ENCODE measurements at regions not wholly inside any gene's neighbourhood (a gene's known extent, or its start where the extent isn't known, plus 50 kb on each side); places are given as distances from the start of the nearest gene placed in this dataset.

GRCh38 chr12:34206061-34206785 is 183.9 kb downstream of the ALG10 start:
- no peaks in the 10 kb centered on the region for H3K9me3 ChIP-seq
- no peak overlapping the region for H3K27ac ChIP-seq
- no peaks in the 10 kb centered on the region for H3K27me3 ChIP-seq (ENCODE audit: low read depth)
- H3K4me1 ChIP-seq, result no peaks in the 10 kb centered on the region
- H3K4me3 ChIP-seq, result no peak overlapping the region
- no peak for TF ChIP-seq CTCF (IDR thresholded peaks at IDR 0.05)
- DNase-seq (no peak), ATAC-seq (no peak)
- intact Hi-C loops (cut with DNase I), result no loop called here
- H3K36me3 ChIP-seq, result no peaks in the 10 kb centered on the region

- Histone ChIP-seq H3K9me3 (no peaks in the 10 kb centered on the region), H3K27ac (no peak overlapping the region), H3K27me3 (ENCODE audit: low read depth) (no peaks in the 10 kb centered on the region), H3K4me1 (no peaks in the 10 kb centered on the region), H3K36me3 (no peaks in the 10 kb centered on the region), H3K4me3 (no peak overlapping the region)
- DNase-seq (no peak), ATAC-seq (no peak)
- TF ChIP-seq CTCF (IDR thresholded peaks at IDR 0.05), result no peak
- intact Hi-C loops (cut with DNase I), result no loop called here
Observed at GRCh38 chr12:34207858-34208257, 185.6 kb downstream of the ALG10 start.

GRCh38 chr12:34208331-34209258 is 186.3 kb downstream of the ALG10 start:
- H3K27me3 ChIP-seq (ENCODE audit: low read depth), result no peaks in the 10 kb centered on the region
- H3K36me3 ChIP-seq, result no peaks in the 10 kb centered on the region
- intact Hi-C loops (cut with DNase I), result no loop called here
- no peak overlapping the region for H3K27ac ChIP-seq
- TF ChIP-seq CTCF (IDR thresholded peaks at IDR 0.05), result no peak
- H3K4me1 ChIP-seq, result no peaks in the 10 kb centered on the region
- DNase-seq, result no peak
- no peak overlapping the region for H3K4me3 ChIP-seq
- no peaks in the 10 kb centered on the region for H3K9me3 ChIP-seq
- no peak for ATAC-seq

GRCh38 chr12:34209259-34209835 is 187.1 kb downstream of the ALG10 start:
- intact Hi-C loops (cut with DNase I), result no loop called here
- Histone ChIP-seq H3K27me3 (ENCODE audit: low read depth) (no peaks in the 10 kb centered on the region), H3K4me1 (no peaks in the 10 kb centered on the region), H3K36me3 (no peaks in the 10 kb centered on the region), H3K4me3 (no peak overlapping the region), H3K27ac (no peak overlapping the region), H3K9me3 (no peaks in the 10 kb centered on the region)
- TF ChIP-seq CTCF (IDR thresholded peaks at IDR 0.05), result no peak
- ATAC-seq, result no peak
- no peak for DNase-seq

- ATAC-seq (no peak), DNase-seq (no peak)
- H3K27ac ChIP-seq, result no peak overlapping the region
- no peaks in the 10 kb centered on the region for H3K9me3 ChIP-seq
- no peak overlapping the region for H3K4me3 ChIP-seq
- no peaks in the 10 kb centered on the region for H3K4me1 ChIP-seq
- H3K36me3 ChIP-seq, result no peaks in the 10 kb centered on the region
- H3K27me3 ChIP-seq (ENCODE audit: low read depth), result no peaks in the 10 kb centered on the region
- intact Hi-C loops (cut with DNase I), result no loop called here
- no peak for TF ChIP-seq CTCF (IDR thresholded peaks at IDR 0.05)
Observed at GRCh38 chr12:34210183-34210582, 187.9 kb downstream of the ALG10 start.
